Tibial nerve (tissue), 4 donors: ENCODE measurements at regions not wholly inside any gene's neighbourhood (a gene's known extent, or its start where the extent isn't known, plus 50 kb on each side); places are given as distances from the start of the nearest gene placed in this dataset.

ENCODE experiments used
- CTCF ChIP-seq, 5 experiments: fragments of 200-600 bp in 3 of 5; fragments of 450-650 bp in 2 of 5; sonication (generic) in 3 of 5; IDR thresholded peaks; one replicate each; pipeline ENCODE4 v1.5.1; 2016 to 2019; ENCODE audit warnings: antibody characterized with exemption in 5 of 5, mild to moderate bottlenecking in 3 of 5, moderate library complexity in 2 of 5
- EP300 ChIP-seq, 2 donors: sonication (generic); formaldehyde crosslinking; IDR thresholded peaks; one replicate each; pipeline ENCODE4 v1.6.1; 2017; ENCODE audit warnings: antibody characterized with exemption in 2 of 2, mild to moderate bottlenecking in 1 of 2
- POLR2A ChIP-seq, 2 donors: fragments of 450-650 bp; IDR thresholded peaks; one replicate each; pipeline ENCODE4 v1.6.1; 2017; ENCODE audit warnings: antibody characterized with exemption in 2 of 2, mild to moderate bottlenecking in 2 of 2, moderate library complexity in 2 of 2

GRCh38 chr7:45236666-45237065 lies 79.1 kb downstream of the RAMP3 start:
- no peak for TF ChIP-seq CTCF (IDR thresholded peaks at IDR 0.05)
- TF ChIP-seq POLR2A (IDR thresholded peaks at IDR 0.05): no peak
- no peak for TF ChIP-seq EP300 (IDR thresholded peaks at IDR 0.05)
